HL-60 (cell line): ENCODE measurements at regions not wholly inside any gene's neighbourhood (a gene's known extent, or its start where the extent isn't known, plus 50 kb on each side); places are given as distances from the start of the nearest gene placed in this dataset.

Experiments used
- GABPA ChIP-seq: IDR thresholded peaks from 2 replicates; pipeline ENCODE4 v1.6.1; 2012; ENCODE audit warnings: low read depth
- POLR2AphosphoS5 ChIP-seq: IDR thresholded peaks from 2 replicates; pipeline ENCODE4 v1.6.1; 2012; ENCODE audit warnings: low read depth
- TF ChIP-seq, protein P1 (sequence below): IDR thresholded peaks from one replicate; pipeline ENCODE4 v1.5.1; 2011; ENCODE audit warnings: low read length, control low read depth, inconsistent platforms; ENCODE audit not compliant: insufficient read depth
- TF ChIP-seq, protein P2 (sequence below): IDR thresholded peaks from 2 replicates; pipeline ENCODE4 v1.6.1; 2012; ENCODE audit warnings: low read depth; ENCODE audit not compliant: insufficient replicate concordance

DNA sequence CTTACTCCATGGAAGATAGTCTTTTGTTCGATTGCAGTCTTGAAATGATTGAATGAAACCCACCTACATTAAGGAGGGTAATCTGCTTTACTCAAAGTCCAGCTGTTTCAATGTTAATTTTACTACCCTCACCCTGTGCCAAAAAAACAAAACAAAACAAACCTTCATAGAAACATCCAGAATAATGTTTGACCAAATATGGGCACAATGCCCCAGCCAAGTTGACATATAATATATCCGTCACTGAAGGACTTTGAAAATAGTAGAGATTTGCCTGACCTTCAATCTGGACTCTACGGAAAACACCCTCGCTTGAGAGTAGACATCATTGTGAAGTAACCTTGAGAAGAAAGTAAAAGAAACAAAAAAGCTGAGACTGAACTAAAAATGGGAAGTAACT lies 550.5 kb upstream of the SMIM31 start:
- TF ChIP-seq, protein P1, sequence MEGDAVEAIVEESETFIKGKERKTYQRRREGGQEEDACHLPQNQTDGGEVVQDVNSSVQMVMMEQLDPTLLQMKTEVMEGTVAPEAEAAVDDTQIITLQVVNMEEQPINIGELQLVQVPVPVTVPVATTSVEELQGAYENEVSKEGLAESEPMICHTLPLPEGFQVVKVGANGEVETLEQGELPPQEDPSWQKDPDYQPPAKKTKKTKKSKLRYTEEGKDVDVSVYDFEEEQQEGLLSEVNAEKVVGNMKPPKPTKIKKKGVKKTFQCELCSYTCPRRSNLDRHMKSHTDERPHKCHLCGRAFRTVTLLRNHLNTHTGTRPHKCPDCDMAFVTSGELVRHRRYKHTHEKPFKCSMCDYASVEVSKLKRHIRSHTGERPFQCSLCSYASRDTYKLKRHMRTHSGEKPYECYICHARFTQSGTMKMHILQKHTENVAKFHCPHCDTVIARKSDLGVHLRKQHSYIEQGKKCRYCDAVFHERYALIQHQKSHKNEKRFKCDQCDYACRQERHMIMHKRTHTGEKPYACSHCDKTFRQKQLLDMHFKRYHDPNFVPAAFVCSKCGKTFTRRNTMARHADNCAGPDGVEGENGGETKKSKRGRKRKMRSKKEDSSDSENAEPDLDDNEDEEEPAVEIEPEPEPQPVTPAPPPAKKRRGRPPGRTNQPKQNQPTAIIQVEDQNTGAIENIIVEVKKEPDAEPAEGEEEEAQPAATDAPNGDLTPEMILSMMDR: no peak
- TF ChIP-seq POLR2AphosphoS5 (no peak), GABPA (no peak)
- TF ChIP-seq, protein P2, sequence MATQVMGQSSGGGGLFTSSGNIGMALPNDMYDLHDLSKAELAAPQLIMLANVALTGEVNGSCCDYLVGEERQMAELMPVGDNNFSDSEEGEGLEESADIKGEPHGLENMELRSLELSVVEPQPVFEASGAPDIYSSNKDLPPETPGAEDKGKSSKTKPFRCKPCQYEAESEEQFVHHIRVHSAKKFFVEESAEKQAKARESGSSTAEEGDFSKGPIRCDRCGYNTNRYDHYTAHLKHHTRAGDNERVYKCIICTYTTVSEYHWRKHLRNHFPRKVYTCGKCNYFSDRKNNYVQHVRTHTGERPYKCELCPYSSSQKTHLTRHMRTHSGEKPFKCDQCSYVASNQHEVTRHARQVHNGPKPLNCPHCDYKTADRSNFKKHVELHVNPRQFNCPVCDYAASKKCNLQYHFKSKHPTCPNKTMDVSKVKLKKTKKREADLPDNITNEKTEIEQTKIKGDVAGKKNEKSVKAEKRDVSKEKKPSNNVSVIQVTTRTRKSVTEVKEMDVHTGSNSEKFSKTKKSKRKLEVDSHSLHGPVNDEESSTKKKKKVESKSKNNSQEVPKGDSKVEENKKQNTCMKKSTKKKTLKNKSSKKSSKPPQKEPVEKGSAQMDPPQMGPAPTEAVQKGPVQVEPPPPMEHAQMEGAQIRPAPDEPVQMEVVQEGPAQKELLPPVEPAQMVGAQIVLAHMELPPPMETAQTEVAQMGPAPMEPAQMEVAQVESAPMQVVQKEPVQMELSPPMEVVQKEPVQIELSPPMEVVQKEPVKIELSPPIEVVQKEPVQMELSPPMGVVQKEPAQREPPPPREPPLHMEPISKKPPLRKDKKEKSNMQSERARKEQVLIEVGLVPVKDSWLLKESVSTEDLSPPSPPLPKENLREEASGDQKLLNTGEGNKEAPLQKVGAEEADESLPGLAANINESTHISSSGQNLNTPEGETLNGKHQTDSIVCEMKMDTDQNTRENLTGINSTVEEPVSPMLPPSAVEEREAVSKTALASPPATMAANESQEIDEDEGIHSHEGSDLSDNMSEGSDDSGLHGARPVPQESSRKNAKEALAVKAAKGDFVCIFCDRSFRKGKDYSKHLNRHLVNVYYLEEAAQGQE: no peak
